HG03457 (cell line): ENCODE measurements at regions not wholly inside any gene's neighbourhood (a gene's known extent, or its start where the extent isn't known, plus 50 kb on each side); places are given as distances from the start of the nearest gene placed in this dataset.
"Not testable (repeated sequence)": the region's sequence is repeated elsewhere in the genome, so short reads cannot be mapped to it uniquely, and the experiment has no call there.

Experiments used
- ATAC-seq: cut with Tn5 transposase; IDR thresholded peaks from one replicate; pipeline ENCODE4 v1.9.1; 2021; ENCODE audit warnings: moderate number of reproducible peaks; ENCODE audit not compliant: unreplicated experiment

- ATAC-seq: not testable (repeated sequence)
Measured at GRCh38 chr16:87161410-87161809, 155.8 kb downstream of the C16orf95 start.

- ATAC-seq: no peak
Measured at GRCh38 chr16:87161822-87162676, 155.1 kb downstream of the C16orf95 start.

- ATAC-seq: not testable (repeated sequence)
Measured at GRCh38 chr16:87162799-87163198, 154.4 kb downstream of the C16orf95 start.

- no peak for ATAC-seq
Measured at GRCh38 chr16:87163637-87164036, 153.6 kb downstream of the C16orf95 start.

GRCh38 chr16:87165151-87165550 lies 152.0 kb downstream of the C16orf95 start:
- ATAC-seq: no peak

GRCh38 chr16:87165885-87166284 lies 151.3 kb downstream of the C16orf95 start:
- no peak for ATAC-seq

GRCh38 chr16:87166321-87166720 lies 150.9 kb downstream of the C16orf95 start:
- ATAC-seq: no peak

- no peak for ATAC-seq
Measured at GRCh38 chr16:87166934-87167333, 150.3 kb downstream of the C16orf95 start.

GRCh38 chr16:87169509-87169995 lies 147.6 kb downstream of the C16orf95 start:
- no peak for ATAC-seq

GRCh38 chr16:87170310-87170709 lies 146.9 kb downstream of the C16orf95 start:
- ATAC-seq: no peak

GRCh38 chr16:87171723-87172122 lies 145.5 kb downstream of the C16orf95 start:
- no peak for ATAC-seq

GRCh38 chr16:87172632-87173031 lies 144.6 kb downstream of the C16orf95 start:
- no peak for ATAC-seq

GRCh38 chr16:87173294-87173893 lies 143.8 kb downstream of the C16orf95 start:
- no peak for ATAC-seq

GRCh38 chr16:87174061-87174460 lies 143.1 kb downstream of the C16orf95 start:
- ATAC-seq: no peak

- ATAC-seq: no peak
Measured at GRCh38 chr16:87176735-87177134, 140.5 kb downstream of the C16orf95 start.

- no peak for ATAC-seq
Measured at GRCh38 chr16:87177673-87178072, 139.5 kb downstream of the C16orf95 start.

- ATAC-seq: no peak
Measured at GRCh38 chr16:87178177-87178863, 138.9 kb downstream of the C16orf95 start.

- ATAC-seq: no peak
Measured at GRCh38 chr16:87178977-87179376, 138.2 kb downstream of the C16orf95 start.

GRCh38 chr16:87180069-87180468 lies 137.1 kb downstream of the C16orf95 start:
- no peak for ATAC-seq

- ATAC-seq: no peak
Measured at GRCh38 chr16:87182759-87183158, 134.4 kb downstream of the C16orf95 start.

- ATAC-seq: no peak
Measured at GRCh38 chr16:87183647-87184046, 133.5 kb downstream of the C16orf95 start.

GRCh38 chr16:87185308-87185707 lies 131.9 kb downstream of the C16orf95 start:
- ATAC-seq: no peak
